Astrocyte (in vitro differentiated cells and primary cell): ENCODE measurements at regions not wholly inside any gene's neighbourhood (a gene's known extent, or its start where the extent isn't known, plus 50 kb on each side); places are given as distances from the start of the nearest gene placed in this dataset.

Experiments used
- DNase-seq: peaks from one replicate; pipeline ENCODE4 v3.0.0-alpha.2; 2010; ENCODE audit warnings: low read depth
- FAIRE-seq: peaks from 2 replicates; lab custom pipeline; 2011; peaks lifted over from hg19 to GRCh38; lab: Jason Lieb, UNC
- H2AFZ ChIP-seq: 2 replicates; pipeline ENCODE4 v1.6.0; 2012; ENCODE audit warnings: low read depth, low read length, inconsistent platforms
- H3K27ac ChIP-seq: 2 replicates; pipeline ENCODE4 v1.5.1; 2011; ENCODE audit warnings: low read depth, low read length, inconsistent platforms
- H3K27me3 ChIP-seq: 2 replicates; pipeline ENCODE4 v1.6.0; 2011; ENCODE audit warnings: low read length, inconsistent platforms; ENCODE audit not compliant: insufficient read depth
- H3K36me3 ChIP-seq: 2 replicates; pipeline ENCODE4 v1.5.1; 2011; ENCODE audit warnings: low read length, inconsistent platforms; ENCODE audit not compliant: insufficient read depth
- H3K4me1 ChIP-seq: 2 replicates; pipeline ENCODE4 v1.5.1; 2011; ENCODE audit warnings: low read length, inconsistent platforms; ENCODE audit not compliant: insufficient read depth
- H3K4me2 ChIP-seq: 2 replicates; pipeline ENCODE4 v1.6.0; 2012; ENCODE audit warnings: low read length, inconsistent platforms
- H3K4me3 ChIP-seq: 2 replicates; pipeline ENCODE4 v1.5.1; 2011; ENCODE audit warnings: low read depth, mild to moderate bottlenecking, low read length, inconsistent platforms; ENCODE audit not compliant: insufficient read depth
- H3K79me2 ChIP-seq: 2 replicates; pipeline ENCODE4 v1.6.0; 2012; ENCODE audit warnings: mild to moderate bottlenecking, low read length, inconsistent platforms; ENCODE audit not compliant: insufficient read depth
- H3K9ac ChIP-seq: 2 replicates; pipeline ENCODE4 v1.6.0; 2012; ENCODE audit warnings: mild to moderate bottlenecking, low read length, inconsistent platforms
- H3K9me3 ChIP-seq: 2 replicates; pipeline ENCODE4 v1.5.1; 2012; ENCODE audit warnings: low read depth, mild to moderate bottlenecking, low read length, inconsistent platforms; ENCODE audit not compliant: insufficient read depth
- H4K20me1 ChIP-seq: 2 replicates; pipeline ENCODE4 v1.6.0; 2012; ENCODE audit warnings: low read length, inconsistent platforms; ENCODE audit not compliant: insufficient read depth
- H3K27ac Mint-ChIP-seq: one replicate; pipeline ENCODE4 v1.8.0; 2021; ENCODE audit warnings: mild to moderate bottlenecking, mixed read lengths; ENCODE audit not compliant: unreplicated experiment
- H3K27me3 Mint-ChIP-seq: one replicate; pipeline ENCODE4 v1.8.0; 2021; ENCODE audit warnings: low read depth, mixed read lengths; ENCODE audit not compliant: unreplicated experiment
- H3K36me3 Mint-ChIP-seq: one replicate; pipeline ENCODE4 v1.8.0; 2021; ENCODE audit warnings: low read depth, mixed read lengths; ENCODE audit not compliant: unreplicated experiment
- H3K4me1 Mint-ChIP-seq: one replicate; pipeline ENCODE4 v1.8.0; 2021; ENCODE audit warnings: low read depth, mixed read lengths; ENCODE audit not compliant: unreplicated experiment
- H3K4me3 Mint-ChIP-seq: one replicate; pipeline ENCODE4 v1.8.0; 2021; ENCODE audit warnings: mild to moderate bottlenecking, moderate library complexity, mixed read lengths; ENCODE audit not compliant: unreplicated experiment
- H3K9me3 Mint-ChIP-seq: one replicate; pipeline ENCODE4 v1.8.0; 2021; ENCODE audit warnings: mild to moderate bottlenecking, mixed read lengths; ENCODE audit not compliant: unreplicated experiment
- EZH2 ChIP-seq: IDR thresholded peaks from 2 replicates; pipeline ENCODE4 v1.6.1; 2012; ENCODE audit warnings: mild to moderate bottlenecking, low read length, inconsistent platforms; ENCODE audit not compliant: insufficient read depth
- TF ChIP-seq, protein P1 (sequence below): IDR thresholded peaks from 2 replicates; pipeline ENCODE4 v1.5.1; 2011; ENCODE audit warnings: low read depth, mild to moderate bottlenecking, inconsistent platforms, low read length, moderate library complexity; ENCODE audit not compliant: insufficient read depth

DNA sequence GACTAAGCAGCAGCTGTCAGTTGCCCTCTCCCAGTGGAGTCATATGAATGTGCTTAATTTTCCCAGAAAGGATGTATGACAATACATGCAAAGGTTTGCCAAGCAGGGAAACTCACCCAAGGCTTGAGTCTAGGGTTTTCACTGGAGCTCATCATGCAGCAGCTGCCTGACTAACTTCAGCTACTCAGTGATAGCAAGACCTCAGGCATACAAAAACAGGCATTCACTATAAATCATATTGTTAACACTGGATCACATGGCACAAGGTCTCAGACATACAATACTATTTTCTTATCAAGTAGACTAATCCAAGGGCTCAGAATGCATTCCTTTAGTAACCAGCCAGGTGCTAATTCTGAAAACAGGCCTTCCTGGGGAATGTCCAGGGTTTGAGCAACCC, 85.0 kb upstream of the STAC start:
- H3K4me3 Mint-ChIP-seq: no peak overlapping the region
- no peaks in the 10 kb centered on the region for H4K20me1 ChIP-seq
- no peak overlapping the region for H3K27ac ChIP-seq
- H3K36me3 ChIP-seq: no peaks in the 10 kb centered on the region
- no peak for TF ChIP-seq EZH2
- TF ChIP-seq, protein P1, sequence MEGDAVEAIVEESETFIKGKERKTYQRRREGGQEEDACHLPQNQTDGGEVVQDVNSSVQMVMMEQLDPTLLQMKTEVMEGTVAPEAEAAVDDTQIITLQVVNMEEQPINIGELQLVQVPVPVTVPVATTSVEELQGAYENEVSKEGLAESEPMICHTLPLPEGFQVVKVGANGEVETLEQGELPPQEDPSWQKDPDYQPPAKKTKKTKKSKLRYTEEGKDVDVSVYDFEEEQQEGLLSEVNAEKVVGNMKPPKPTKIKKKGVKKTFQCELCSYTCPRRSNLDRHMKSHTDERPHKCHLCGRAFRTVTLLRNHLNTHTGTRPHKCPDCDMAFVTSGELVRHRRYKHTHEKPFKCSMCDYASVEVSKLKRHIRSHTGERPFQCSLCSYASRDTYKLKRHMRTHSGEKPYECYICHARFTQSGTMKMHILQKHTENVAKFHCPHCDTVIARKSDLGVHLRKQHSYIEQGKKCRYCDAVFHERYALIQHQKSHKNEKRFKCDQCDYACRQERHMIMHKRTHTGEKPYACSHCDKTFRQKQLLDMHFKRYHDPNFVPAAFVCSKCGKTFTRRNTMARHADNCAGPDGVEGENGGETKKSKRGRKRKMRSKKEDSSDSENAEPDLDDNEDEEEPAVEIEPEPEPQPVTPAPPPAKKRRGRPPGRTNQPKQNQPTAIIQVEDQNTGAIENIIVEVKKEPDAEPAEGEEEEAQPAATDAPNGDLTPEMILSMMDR: no peak
- no peaks in the 10 kb centered on the region for H3K9me3 ChIP-seq
- peaks cover 18% of the 10 kb centered on the region for H3K4me1 Mint-ChIP-seq
- H3K4me1 ChIP-seq: no peaks in the 10 kb centered on the region
- H3K27me3 ChIP-seq: no peaks in the 10 kb centered on the region
- no peak overlapping the region for H3K9ac ChIP-seq
- no peaks in the 10 kb centered on the region for H3K79me2 ChIP-seq
- peak; percentile 45 for DNase-seq
- H3K9me3 Mint-ChIP-seq: peaks cover 2% of the 10 kb centered on the region
- H2AFZ ChIP-seq: no peak overlapping the region
- no peaks in the 10 kb centered on the region for H3K36me3 Mint-ChIP-seq
- H3K27ac Mint-ChIP-seq: peak overlapping the region; percentile 48
- H3K27me3 Mint-ChIP-seq: no peaks in the 10 kb centered on the region
- no peak overlapping the region for H3K4me2 ChIP-seq
- no peak overlapping the region for H3K4me3 ChIP-seq
- FAIRE-seq: no peak

DNA sequence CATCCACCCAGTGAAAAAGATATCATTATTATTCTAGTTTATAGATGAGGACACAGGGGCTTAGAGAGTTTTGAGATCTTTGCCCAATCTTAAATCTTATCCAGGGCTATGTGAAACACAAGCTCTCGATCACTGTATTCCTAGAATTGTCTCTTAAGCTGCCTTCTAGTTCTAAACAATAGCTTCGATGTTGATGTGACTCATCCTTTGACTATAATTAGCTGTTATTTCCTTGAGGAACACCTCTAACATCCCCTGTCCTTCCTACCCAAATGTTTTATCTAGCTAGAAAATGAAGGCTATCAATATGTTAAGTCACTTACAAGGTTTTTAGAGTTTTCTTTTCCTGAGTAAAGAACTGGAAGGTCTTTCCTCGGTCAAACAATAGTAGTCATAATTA, 83.1 kb upstream of the STAC start:
- Histone ChIP-seq H3K4me3 (no peak overlapping the region), H4K20me1 (no peaks in the 10 kb centered on the region), H3K79me2 (no peaks in the 10 kb centered on the region), H3K36me3 (no peaks in the 10 kb centered on the region), H3K9me3 (no peaks in the 10 kb centered on the region), H3K4me1 (no peaks in the 10 kb centered on the region), H3K27ac (no peak overlapping the region), H3K4me2 (no peak overlapping the region), H2AFZ (no peak overlapping the region), H3K27me3 (no peaks in the 10 kb centered on the region), H3K9ac (no peak overlapping the region)
- no peak for FAIRE-seq
- Mint-ChIP-seq H3K9me3 (peaks cover 2% of the 10 kb centered on the region), H3K4me1 (peaks cover 18% of the 10 kb centered on the region), H3K4me3 (no peak overlapping the region), H3K36me3 (no peaks in the 10 kb centered on the region), H3K27me3 (no peaks in the 10 kb centered on the region), H3K27ac (no peak overlapping the region)
- no peak for DNase-seq
- no peak for TF ChIP-seq EZH2

DNA sequence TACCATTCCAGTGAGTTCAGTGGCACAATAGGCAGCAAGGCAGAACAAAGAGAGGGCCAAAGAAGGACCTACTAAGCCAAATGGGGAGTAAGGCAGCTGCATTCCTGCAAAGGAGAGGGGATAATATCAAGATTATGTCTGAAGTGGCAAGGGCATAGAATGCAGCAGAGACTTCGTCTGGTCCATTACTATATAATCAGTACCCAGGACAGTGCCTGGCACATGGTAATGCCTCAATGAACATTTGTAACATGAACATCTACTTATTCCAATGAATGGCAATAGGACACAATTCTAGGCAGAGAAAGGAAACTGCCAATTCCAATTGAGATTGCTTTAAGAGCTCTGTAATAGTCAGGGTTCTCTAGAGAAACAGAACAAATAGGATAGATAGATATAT, 82.1 kb upstream of the STAC start:
- Histone ChIP-seq H3K36me3 (no peaks in the 10 kb centered on the region), H2AFZ (no peak overlapping the region), H3K4me3 (no peak overlapping the region), H3K4me2 (no peak overlapping the region), H3K9me3 (no peaks in the 10 kb centered on the region), H3K27me3 (no peaks in the 10 kb centered on the region), H3K9ac (no peak overlapping the region), H4K20me1 (no peaks in the 10 kb centered on the region), H3K4me1 (no peaks in the 10 kb centered on the region), H3K79me2 (no peaks in the 10 kb centered on the region), H3K27ac (no peak overlapping the region)
- no peak for TF ChIP-seq EZH2
- TF ChIP-seq, protein P1: no peak
- Mint-ChIP-seq H3K36me3 (no peaks in the 10 kb centered on the region), H3K4me1 (peaks cover 18% of the 10 kb centered on the region), H3K27me3 (no peaks in the 10 kb centered on the region), H3K4me3 (no peak overlapping the region), H3K9me3 (peaks cover 2% of the 10 kb centered on the region), H3K27ac (no peak overlapping the region)
- DNase-seq (no peak), FAIRE-seq (no peak)
